Activated CD4-positive, CD25-positive, alpha-beta regulatory T cell (primary cell): ENCODE measurements at regions not wholly inside any gene's neighbourhood (a gene's known extent, or its start where the extent isn't known, plus 50 kb on each side); places are given as distances from the start of the nearest gene placed in this dataset.
"Not testable (repeated sequence)": the region's sequence is repeated elsewhere in the genome, so short reads cannot be mapped to it uniquely, and the experiment has no call there.

Experiments used
- DNase-seq, 4 experiments: peaks; one replicate each; lab custom pipeline; 2025; lab: John Stamatoyannopoulos, UW

GRCh38 chr14:105621479-105622328, 95.3 kb downstream of the TMEM121 start:
- DNase-seq = not testable (repeated sequence)

- no peak for DNase-seq
Observed at GRCh38 chr14:105622329-105622955, 96.1 kb downstream of the TMEM121 start.

GRCh38 chr14:105623178-105623577, 96.8 kb downstream of the TMEM121 start:
- DNase-seq = not testable (repeated sequence)

GRCh38 chr14:105624346-105624745, 98.0 kb downstream of the TMEM121 start:
- not testable (repeated sequence) for DNase-seq

- DNase-seq = not testable (repeated sequence)
Observed at GRCh38 chr14:105624749-105625434, 98.5 kb downstream of the TMEM121 start.

- not testable (repeated sequence) for DNase-seq
Observed at GRCh38 chr14:105625448-105625847, 99.1 kb downstream of the TMEM121 start.

GRCh38 chr14:105626111-105626510, 99.7 kb downstream of the TMEM121 start:
- DNase-seq = not testable (repeated sequence)

GRCh38 chr14:105626651-105627050, 100.3 kb downstream of the TMEM121 start:
- not testable (repeated sequence) for DNase-seq

GRCh38 chr14:105627287-105627686, 100.9 kb downstream of the TMEM121 start:
- DNase-seq = not testable (repeated sequence)

- DNase-seq = no peak
Observed at GRCh38 chr14:105627701-105628100, 101.3 kb downstream of the TMEM121 start.

GRCh38 chr14:105628126-105628525, 101.7 kb downstream of the TMEM121 start:
- not testable (repeated sequence) for DNase-seq

- DNase-seq = not testable (repeated sequence)
Observed at GRCh38 chr14:105628531-105629067, 102.2 kb downstream of the TMEM121 start.

- DNase-seq = not testable (repeated sequence)
Observed at GRCh38 chr14:105629091-105629885, 102.9 kb downstream of the TMEM121 start.

- no peak for DNase-seq
Observed at GRCh38 chr14:105629886-105630215, 103.5 kb downstream of the TMEM121 start.

GRCh38 chr14:105630293-105630934, 104.0 kb downstream of the TMEM121 start:
- not testable (repeated sequence) for DNase-seq

- DNase-seq = not testable (repeated sequence)
Observed at GRCh38 chr14:105630935-105631779, 104.8 kb downstream of the TMEM121 start.

- no peak for DNase-seq
Observed at GRCh38 chr14:105632010-105632409, 105.6 kb downstream of the TMEM121 start.

- DNase-seq = not testable (repeated sequence)
Observed at GRCh38 chr14:105633596-105633995, 107.2 kb downstream of the TMEM121 start.

GRCh38 chr14:105635560-105635959, 109.2 kb downstream of the TMEM121 start:
- no peak for DNase-seq

- not testable (repeated sequence) for DNase-seq
Observed at GRCh38 chr14:105636021-105636420, 109.6 kb downstream of the TMEM121 start.
